ENCODE measurements at regions not wholly inside any gene's neighbourhood (a gene's known extent, or its start where the extent isn't known, plus 50 kb on each side); places are given as distances from the start of the nearest gene placed in this dataset.

GRCh38 chr3:148455098-148455497, 242.6 kb upstream of the AGTR1 start:
- no peak for TF ChIP-seq POLR2AphosphoS5 (IDR thresholded peaks at IDR 0.05; ENCODE audit: low read depth, low read length)
- TF ChIP-seq POLR2A (IDR thresholded peaks at IDR 0.05; ENCODE audit: low read depth, low read length), result no peak
- TF ChIP-seq TAF1 (IDR thresholded peaks at IDR 0.05; ENCODE audit: borderline replicate concordance, low read depth, low read length), result no peak
- FAIRE-seq (no peak), DNase-seq (ENCODE audit: insufficient read length) (no peak)

DNA sequence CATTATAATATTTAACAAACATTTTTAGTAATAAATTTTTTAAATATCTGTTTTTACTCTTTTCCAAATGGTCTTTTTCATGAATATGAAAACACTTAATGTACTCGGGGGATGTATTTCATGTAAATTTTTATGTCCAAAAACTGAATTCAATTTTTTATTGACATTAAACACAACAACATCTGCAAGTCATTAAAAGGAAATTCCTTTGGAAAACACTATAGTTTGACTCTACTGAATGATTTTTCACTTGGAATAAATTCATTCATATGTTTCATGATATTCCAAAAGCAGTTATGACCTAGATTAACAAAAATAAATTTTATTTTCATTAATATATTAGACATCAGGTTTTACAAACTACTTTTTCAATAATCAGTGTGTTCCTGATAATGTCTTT, 239.8 kb upstream of the AGTR1 start:
- DNase-seq (ENCODE audit: insufficient read length) (no peak), FAIRE-seq (no peak)
- TF ChIP-seq POLR2A (IDR thresholded peaks at IDR 0.05; ENCODE audit: low read depth, low read length), result no peak
- no peak for TF ChIP-seq POLR2AphosphoS5 (IDR thresholded peaks at IDR 0.05; ENCODE audit: low read depth, low read length)
- TF ChIP-seq TAF1 (IDR thresholded peaks at IDR 0.05; ENCODE audit: borderline replicate concordance, low read depth, low read length), result no peak

GRCh38 chr3:148459931-148460513, 237.7 kb upstream of the AGTR1 start:
- TF ChIP-seq POLR2A (IDR thresholded peaks at IDR 0.05; ENCODE audit: low read depth, low read length) (no peak), POLR2AphosphoS5 (IDR thresholded peaks at IDR 0.05; ENCODE audit: low read depth, low read length) (no peak), TAF1 (IDR thresholded peaks at IDR 0.05; ENCODE audit: borderline replicate concordance, low read depth, low read length) (no peak)
- DNase-seq (ENCODE audit: insufficient read length), result no peak
- FAIRE-seq, result no peak

- TF ChIP-seq POLR2A (IDR thresholded peaks at IDR 0.05; ENCODE audit: low read depth, low read length), result no peak
- no peak for TF ChIP-seq TAF1 (IDR thresholded peaks at IDR 0.05; ENCODE audit: borderline replicate concordance, low read depth, low read length)
- no peak for TF ChIP-seq POLR2AphosphoS5 (IDR thresholded peaks at IDR 0.05; ENCODE audit: low read depth, low read length)
Measured at GRCh38 chr3:148460686-148461085, 237.0 kb upstream of the AGTR1 start.

GRCh38 chr3:148464246-148464645, 233.5 kb upstream of the AGTR1 start:
- FAIRE-seq (no peak), DNase-seq (ENCODE audit: insufficient read length) (no peak)
- TF ChIP-seq POLR2AphosphoS5 (IDR thresholded peaks at IDR 0.05; ENCODE audit: low read depth, low read length) (no peak), POLR2A (IDR thresholded peaks at IDR 0.05; ENCODE audit: low read depth, low read length) (no peak), TAF1 (IDR thresholded peaks at IDR 0.05; ENCODE audit: borderline replicate concordance, low read depth, low read length) (no peak)

More at GRCh38 chr3:148460686-148461085, 237.0 kb upstream of the AGTR1 start:
- DNase-seq (ENCODE audit: insufficient read length) (no peak), FAIRE-seq (no peak)

GRCh38 chr3:148466143-148466542, 231.6 kb upstream of the AGTR1 start:
- TF ChIP-seq TAF1 (IDR thresholded peaks at IDR 0.05; ENCODE audit: borderline replicate concordance, low read depth, low read length) (no peak), POLR2A (IDR thresholded peaks at IDR 0.05; ENCODE audit: low read depth, low read length) (no peak), POLR2AphosphoS5 (IDR thresholded peaks at IDR 0.05; ENCODE audit: low read depth, low read length) (no peak)
- FAIRE-seq (no peak), DNase-seq (ENCODE audit: insufficient read length) (no peak)

DNA sequence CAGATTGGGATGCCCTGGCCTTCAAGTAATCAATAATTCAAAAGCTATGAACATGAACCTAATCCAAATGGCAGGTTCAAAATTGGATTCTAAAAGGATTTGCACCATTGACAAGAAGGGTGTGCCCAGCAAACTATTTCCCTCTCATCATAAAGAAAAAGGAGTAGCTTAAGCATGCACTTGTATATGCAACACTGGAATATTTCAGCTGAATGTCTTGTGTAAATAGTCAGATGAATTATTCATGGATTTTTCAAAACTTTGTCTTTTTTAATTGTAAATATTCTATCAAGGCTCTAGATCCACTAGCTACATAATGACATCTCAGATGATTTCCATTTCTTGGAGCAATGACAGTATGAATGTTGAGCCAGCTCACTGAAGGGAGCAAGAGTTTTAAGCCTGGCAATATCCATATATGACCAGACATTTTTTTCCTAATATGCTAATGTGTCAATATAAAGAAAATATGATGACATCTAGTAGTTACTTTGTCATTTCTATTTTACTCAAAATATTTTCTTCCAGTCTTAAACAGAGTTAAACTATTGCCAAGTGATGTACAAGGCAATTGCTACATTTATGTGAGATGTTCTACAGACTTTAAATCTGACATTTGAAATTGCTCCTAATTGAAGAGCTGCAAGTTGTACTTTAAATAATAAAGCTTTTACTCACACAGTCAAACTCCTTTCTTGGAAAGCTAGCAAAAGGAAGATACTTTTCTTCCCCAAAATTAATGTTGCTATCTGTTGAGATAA, 230.5 kb upstream of the AGTR1 start:
- DNase-seq (ENCODE audit: insufficient read length) (no peak), FAIRE-seq (no peak)
- TF ChIP-seq POLR2AphosphoS5 (IDR thresholded peaks at IDR 0.05; ENCODE audit: low read depth, low read length), result no peak
- TF ChIP-seq POLR2A (IDR thresholded peaks at IDR 0.05; ENCODE audit: low read depth, low read length), result no peak
- no peak for TF ChIP-seq TAF1 (IDR thresholded peaks at IDR 0.05; ENCODE audit: borderline replicate concordance, low read depth, low read length)

GRCh38 chr3:148477375-148477774, 220.3 kb upstream of the AGTR1 start:
- DNase-seq (ENCODE audit: insufficient read length), result no peak
- TF ChIP-seq TAF1 (IDR thresholded peaks at IDR 0.05; ENCODE audit: borderline replicate concordance, low read depth, low read length) (no peak), POLR2AphosphoS5 (IDR thresholded peaks at IDR 0.05; ENCODE audit: low read depth, low read length) (no peak), POLR2A (IDR thresholded peaks at IDR 0.05; ENCODE audit: low read depth, low read length) (no peak)
- FAIRE-seq, result no peak

GRCh38 chr3:148493631-148494030, 204.1 kb upstream of the AGTR1 start:
- TF ChIP-seq TAF1 (IDR thresholded peaks at IDR 0.05; ENCODE audit: borderline replicate concordance, low read depth, low read length) (no peak), POLR2AphosphoS5 (IDR thresholded peaks at IDR 0.05; ENCODE audit: low read depth, low read length) (no peak), POLR2A (IDR thresholded peaks at IDR 0.05; ENCODE audit: low read depth, low read length) (no peak)
- no peak for DNase-seq (ENCODE audit: insufficient read length)
- FAIRE-seq, result no peak

DNA sequence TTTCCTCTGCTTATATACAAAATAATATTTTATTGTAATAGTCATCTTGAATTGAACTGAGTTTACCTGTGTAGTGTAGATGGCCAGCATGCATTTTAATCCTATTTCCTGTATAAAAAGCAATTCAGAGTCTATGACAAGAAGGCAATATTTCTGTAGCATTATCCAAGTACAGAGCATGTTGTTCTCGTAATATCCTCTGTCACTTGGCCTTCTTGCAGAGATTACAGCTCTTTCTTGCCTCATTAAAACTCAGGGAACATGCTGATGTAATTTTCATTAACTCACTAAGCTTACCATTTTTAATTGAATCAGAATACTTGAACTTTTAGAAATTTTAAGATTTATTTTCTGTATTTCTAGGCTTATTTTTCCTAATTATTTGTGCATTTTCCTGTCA, 203.3 kb upstream of the AGTR1 start:
- FAIRE-seq (no peak), DNase-seq (ENCODE audit: insufficient read length) (no peak)
- no peak for TF ChIP-seq POLR2A (IDR thresholded peaks at IDR 0.05; ENCODE audit: low read depth, low read length)
- no peak for TF ChIP-seq TAF1 (IDR thresholded peaks at IDR 0.05; ENCODE audit: borderline replicate concordance, low read depth, low read length)
- no peak for TF ChIP-seq POLR2AphosphoS5 (IDR thresholded peaks at IDR 0.05; ENCODE audit: low read depth, low read length)

GRCh38 chr3:148500881-148501280, 196.8 kb upstream of the AGTR1 start:
- TF ChIP-seq TAF1 (IDR thresholded peaks at IDR 0.05; ENCODE audit: borderline replicate concordance, low read depth, low read length) (no peak), POLR2AphosphoS5 (IDR thresholded peaks at IDR 0.05; ENCODE audit: low read depth, low read length) (no peak), POLR2A (IDR thresholded peaks at IDR 0.05; ENCODE audit: low read depth, low read length) (no peak)
- FAIRE-seq, result no peak
- no peak for DNase-seq (ENCODE audit: insufficient read length)

DNA sequence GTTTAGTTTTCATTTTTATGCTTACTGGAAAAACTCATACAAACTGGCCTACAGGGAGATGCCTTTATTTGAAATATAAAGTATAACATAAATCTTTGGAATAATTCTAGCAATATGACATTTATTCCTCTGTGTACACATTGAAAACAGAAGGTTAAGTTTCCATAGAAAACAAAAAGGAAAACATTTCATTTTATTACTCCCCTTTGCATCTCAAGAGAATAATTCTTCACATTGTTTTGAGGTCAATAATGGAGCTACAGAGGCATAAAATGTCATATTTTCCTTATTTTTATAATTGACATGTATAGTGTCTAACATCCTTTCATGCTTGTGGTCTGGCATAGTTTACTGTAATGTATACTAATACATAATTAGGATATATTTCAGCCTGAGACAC, 187.6 kb upstream of the AGTR1 start:
- FAIRE-seq (no peak), DNase-seq (ENCODE audit: insufficient read length) (no peak)
- TF ChIP-seq POLR2A (IDR thresholded peaks at IDR 0.05; ENCODE audit: low read depth, low read length) (no peak), TAF1 (IDR thresholded peaks at IDR 0.05; ENCODE audit: borderline replicate concordance, low read depth, low read length) (no peak), POLR2AphosphoS5 (IDR thresholded peaks at IDR 0.05; ENCODE audit: low read depth, low read length) (no peak)
